RWPE1 (cell line): ENCODE measurements at regions not wholly inside any gene's neighbourhood (a gene's known extent, or its start where the extent isn't known, plus 50 kb on each side); places are given as distances from the start of the nearest gene placed in this dataset.

Experiments
- CTCF ChIA-PET: fragments of 350-600 bp; sonication (Branson Sonifier 250); formaldehyde crosslinking; extraction: SDS; loops from one replicate; lab custom pipeline; 2021; lab: Yijun Ruan, JAX
- POLR2A ChIA-PET: fragments of 400-600 bp; formaldehyde crosslinking; extraction: SDS; loops from one replicate; lab custom pipeline; 2020; ENCODE audit warnings: antibody characterized with exemption; ENCODE audit not compliant: low non-redundant PET; lab: Yijun Ruan, JAX
- DNase-seq: peaks from one replicate; pipeline ENCODE4 v3.0.0; 2012; ENCODE audit warnings: low spot score
- H3K27ac ChIP-seq: fragments of 450-650 bp; 2 replicates; pipeline ENCODE4 v1.5.1; 2017
- TF ChIP-seq, protein P1 (sequence below): fragments of 450-650 bp; conservative IDR thresholded peaks from 2 replicates; pipeline ENCODE4 v1.5.1; 2017; ENCODE audit warnings: low read depth, mild to moderate bottlenecking

DNA sequence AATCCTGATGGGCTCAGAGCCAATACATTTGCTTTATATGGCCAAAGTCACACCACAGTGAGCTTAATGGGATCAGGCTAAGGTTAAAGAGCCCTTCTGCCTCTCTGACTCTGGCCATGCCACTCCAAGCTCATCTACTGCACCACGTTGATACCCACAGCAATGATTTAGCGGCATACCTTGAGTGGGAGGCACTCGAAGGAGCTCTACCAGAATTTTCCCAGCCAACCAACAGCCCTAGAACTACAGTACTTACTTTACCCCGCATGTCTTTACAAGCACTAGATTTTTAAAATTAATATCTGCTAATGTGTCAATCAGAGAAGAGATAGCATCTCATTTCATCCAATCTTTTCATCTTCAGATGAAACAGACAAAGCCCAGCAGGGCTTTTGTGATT is 300.5 kb downstream of the GRIN2B start:
- H3K27ac ChIP-seq: no peak overlapping the region
- TF ChIP-seq, protein P1, sequence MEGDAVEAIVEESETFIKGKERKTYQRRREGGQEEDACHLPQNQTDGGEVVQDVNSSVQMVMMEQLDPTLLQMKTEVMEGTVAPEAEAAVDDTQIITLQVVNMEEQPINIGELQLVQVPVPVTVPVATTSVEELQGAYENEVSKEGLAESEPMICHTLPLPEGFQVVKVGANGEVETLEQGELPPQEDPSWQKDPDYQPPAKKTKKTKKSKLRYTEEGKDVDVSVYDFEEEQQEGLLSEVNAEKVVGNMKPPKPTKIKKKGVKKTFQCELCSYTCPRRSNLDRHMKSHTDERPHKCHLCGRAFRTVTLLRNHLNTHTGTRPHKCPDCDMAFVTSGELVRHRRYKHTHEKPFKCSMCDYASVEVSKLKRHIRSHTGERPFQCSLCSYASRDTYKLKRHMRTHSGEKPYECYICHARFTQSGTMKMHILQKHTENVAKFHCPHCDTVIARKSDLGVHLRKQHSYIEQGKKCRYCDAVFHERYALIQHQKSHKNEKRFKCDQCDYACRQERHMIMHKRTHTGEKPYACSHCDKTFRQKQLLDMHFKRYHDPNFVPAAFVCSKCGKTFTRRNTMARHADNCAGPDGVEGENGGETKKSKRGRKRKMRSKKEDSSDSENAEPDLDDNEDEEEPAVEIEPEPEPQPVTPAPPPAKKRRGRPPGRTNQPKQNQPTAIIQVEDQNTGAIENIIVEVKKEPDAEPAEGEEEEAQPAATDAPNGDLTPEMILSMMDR: no peak
- CTCF ChIA-PET: no interaction called here
- no peak for DNase-seq
- POLR2A ChIA-PET: no interaction called here

DNA sequence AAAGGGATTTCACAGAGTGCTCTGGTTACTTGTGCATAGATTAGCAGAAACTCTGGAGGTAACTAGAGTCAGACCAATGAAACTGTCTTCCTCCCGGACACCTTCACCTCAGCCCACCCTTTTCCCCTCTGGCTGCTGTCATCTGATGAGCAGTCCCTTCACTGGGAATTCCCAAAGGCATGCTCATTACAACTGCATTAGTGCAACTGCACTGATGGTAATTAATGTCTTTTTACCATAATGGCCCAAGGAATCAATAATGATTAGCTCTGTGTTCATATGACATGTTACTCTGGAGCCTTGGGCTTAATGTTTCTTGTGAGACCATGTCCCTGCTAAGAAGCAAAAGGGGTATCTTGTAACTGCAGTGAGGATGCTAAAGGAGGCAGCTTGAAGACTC is 304.5 kb downstream of the GRIN2B start:
- no peak overlapping the region for H3K27ac ChIP-seq
- CTCF ChIA-PET: interaction anchor here (0.9 kb wide), 1 partner anchor 12 kb away, joined by 5 read pairs; no protein-coding TSS in a partner anchor
- TF ChIP-seq, protein P1: no peak
- POLR2A ChIA-PET: no interaction called here
- DNase-seq: no peak

DNA sequence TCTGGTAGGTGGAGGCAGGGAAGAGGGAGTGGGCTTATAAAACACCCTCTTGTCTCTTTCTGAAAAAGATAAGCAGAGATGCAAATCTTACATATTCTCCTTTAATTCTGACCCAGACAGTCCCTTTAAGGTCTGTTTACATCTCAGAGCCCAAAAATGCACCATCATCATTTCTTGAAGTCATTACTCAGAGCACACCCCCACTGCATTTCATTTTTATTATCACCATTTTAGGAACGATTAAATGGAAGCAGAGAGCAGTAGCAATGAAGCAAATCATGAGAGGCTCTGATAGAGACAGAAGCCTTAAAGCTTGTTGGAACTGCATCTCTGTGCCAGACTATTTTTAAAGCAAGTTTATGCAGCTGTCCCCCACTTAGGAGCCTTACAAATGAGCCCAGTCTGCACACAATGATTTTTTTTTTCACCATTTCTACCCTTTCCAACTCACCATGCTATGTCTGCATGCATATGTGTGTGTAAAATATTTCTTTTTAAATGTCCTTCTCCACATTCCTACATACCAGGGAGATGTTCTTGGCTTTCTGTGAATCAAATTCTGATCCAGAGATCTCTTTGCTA is 311.0 kb downstream of the GRIN2B start:
- DNase-seq: no peak
- CTCF ChIA-PET: no interaction called here
- TF ChIP-seq, protein P1: no peak
- H3K27ac ChIP-seq: no peak overlapping the region
- POLR2A ChIA-PET: no interaction called here

DNA sequence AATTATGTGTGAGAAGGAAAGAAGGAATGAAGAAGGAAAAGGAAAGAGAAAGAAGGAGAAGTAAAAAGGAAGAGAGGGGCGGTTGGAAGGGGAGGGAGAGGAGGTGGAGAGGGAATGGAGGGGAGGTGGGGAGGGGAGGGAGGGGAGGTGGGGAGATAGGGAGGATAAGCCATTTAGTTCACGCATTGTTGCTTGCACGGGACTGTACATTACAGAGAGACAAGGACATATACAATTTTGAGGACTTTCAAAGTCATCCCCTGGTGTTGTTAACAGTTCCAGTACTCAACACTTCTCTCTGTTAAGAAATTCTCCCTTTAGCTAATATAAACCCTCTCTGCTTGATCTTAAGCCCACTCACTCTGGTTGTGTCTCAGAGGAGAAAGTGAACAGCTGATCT is 312.5 kb downstream of the GRIN2B start:
- TF ChIP-seq, protein P1: no peak
- no peak overlapping the region for H3K27ac ChIP-seq
- DNase-seq: no peak
- CTCF ChIA-PET: interaction anchor here (0.7 to 1.1 kb wide), 2 partner anchors 127 to 307 kb away, joined by 3 read pairs; no protein-coding TSS in a partner anchor
- POLR2A ChIA-PET: no interaction called here

DNA sequence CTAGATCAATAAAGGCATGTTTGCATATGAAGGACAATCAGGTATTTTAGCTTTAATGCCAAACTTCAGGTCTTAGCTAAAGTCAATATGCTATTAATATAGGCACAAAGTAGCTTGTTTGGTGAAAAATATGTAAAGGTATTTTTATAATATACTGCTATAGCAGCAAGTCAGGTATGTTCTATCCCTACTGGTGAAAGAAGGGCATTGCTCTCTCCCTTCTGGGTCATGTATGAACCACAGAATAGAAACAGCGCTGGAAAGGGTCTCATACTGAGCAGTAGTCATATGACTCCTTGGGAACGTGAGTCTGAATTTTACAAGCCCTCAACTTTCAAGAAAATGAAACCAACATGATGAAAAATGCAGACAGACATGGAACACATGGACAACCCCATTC is 314.6 kb downstream of the GRIN2B start:
- no peak overlapping the region for H3K27ac ChIP-seq
- ChIA-PET POLR2A (no interaction called here), CTCF (interaction anchor here (0.8 kb wide), 1 partner anchor 304 kb away, joined by 3 read pairs; no protein-coding TSS in a partner anchor)
- no peak for DNase-seq
- TF ChIP-seq, protein P1: no peak

DNA sequence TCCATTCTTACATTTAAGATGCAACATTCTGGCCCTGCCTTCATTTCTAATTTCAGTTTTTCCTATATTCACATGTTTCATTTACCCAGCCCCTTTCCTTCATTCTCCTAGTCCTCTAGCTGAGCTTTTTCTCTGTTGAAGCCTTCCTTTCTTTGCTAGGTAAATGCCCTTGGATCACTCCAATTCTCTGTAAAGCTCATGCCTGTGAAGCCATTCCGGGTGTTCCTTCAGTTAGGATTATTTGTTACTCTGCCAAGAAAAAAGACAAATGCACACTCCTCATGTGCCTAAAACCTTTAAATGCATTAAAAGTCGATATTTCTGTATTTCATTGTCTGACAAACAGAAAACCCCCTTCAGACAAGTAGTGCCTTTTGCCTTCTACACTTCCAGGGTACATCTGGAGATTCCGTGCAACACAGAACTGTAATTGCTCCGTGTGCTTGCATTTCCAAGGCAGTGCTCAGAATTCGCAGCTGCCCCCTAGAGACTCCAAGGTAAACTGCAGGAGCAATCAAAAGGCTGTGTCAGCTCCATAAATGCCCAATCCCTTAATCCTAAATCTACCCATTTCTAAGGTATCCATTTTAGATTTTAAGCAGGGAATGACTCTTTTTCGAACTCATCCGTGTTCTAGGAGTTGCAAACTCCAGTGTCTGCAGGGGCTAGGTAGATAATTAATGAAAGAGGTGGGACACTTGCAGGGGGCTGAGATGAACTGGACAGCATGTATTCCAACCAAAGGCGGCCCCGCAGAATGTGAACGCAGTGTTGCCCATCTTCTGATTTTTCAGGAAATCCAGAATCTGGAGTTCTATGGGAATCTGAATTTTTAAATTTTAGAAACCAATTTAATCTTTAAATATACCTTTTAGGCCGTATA is 320.2 kb downstream of the GRIN2B start:
- ChIA-PET CTCF (interaction anchor here (0.6 to 1.3 kb wide), 8 partner anchors 23 to 843 kb away, joined by 3 to 6 read pairs (median 4); no protein-coding TSS in a partner anchor), POLR2A (no interaction called here)

More for the DNA sequence above, 320.2 kb downstream of the GRIN2B start:
- TF ChIP-seq, protein P1: peak; percentile 41
- DNase-seq: peak; percentile 17
- no peak overlapping the region for H3K27ac ChIP-seq
